GM19240 (cell line): ENCODE measurements at regions not wholly inside any gene's neighbourhood (a gene's known extent, or its start where the extent isn't known, plus 50 kb on each side); places are given as distances from the start of the nearest gene placed in this dataset.

Experiments used
- DNase-seq: peaks from one replicate; pipeline ENCODE4 v3.0.0; 2011; ENCODE audit warnings: low spot score; ENCODE audit not compliant: insufficient read length

DNA sequence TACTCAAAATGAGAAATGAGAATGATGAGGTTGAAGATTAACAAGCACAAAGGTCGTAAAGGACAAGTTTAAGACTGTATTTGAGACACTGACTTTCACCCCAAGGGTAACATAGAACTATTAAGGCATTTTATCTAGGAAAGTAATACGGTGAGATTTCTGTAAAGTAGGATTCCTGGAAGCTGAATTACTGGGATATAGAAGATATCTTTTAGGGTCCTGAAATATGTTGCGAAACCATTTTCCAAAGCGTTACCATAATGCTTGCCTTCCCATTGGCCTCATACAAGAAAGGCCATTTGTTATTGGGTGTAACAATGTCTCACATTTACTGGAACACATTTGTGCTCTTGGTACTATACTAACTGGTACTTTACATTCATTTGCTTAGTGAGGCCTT lies 1185.9 kb upstream of the TENM4 start:
- no peak for DNase-seq

GRCh38 chr11:80625563-80625962 lies 1184.7 kb upstream of the TENM4 start:
- DNase-seq = no peak

GRCh38 chr11:80621871-80622270 lies 1181.0 kb upstream of the TENM4 start:
- no peak for DNase-seq

GRCh38 chr11:80620867-80621266 lies 1180.0 kb upstream of the TENM4 start:
- no peak for DNase-seq

DNA sequence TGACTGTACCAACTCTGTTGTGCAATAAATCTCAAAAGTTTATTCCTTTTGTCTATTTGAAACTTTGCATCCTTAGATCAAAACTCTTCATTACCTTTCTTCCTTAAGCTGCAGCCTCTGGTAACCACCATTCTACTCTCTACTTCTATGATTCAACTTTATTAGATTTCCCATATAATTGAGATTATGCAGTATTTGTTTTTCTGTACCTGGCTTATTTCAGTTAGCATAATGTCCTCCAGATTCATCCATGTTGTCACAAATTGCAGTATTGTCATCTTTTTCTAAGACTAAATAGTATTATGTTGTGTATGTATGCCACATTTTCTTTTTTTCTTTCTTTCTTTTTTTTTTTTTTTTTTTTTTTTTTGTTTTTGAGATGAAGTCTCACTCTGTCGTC lies 1176.3 kb upstream of the TENM4 start:
- DNase-seq = no peak

DNA sequence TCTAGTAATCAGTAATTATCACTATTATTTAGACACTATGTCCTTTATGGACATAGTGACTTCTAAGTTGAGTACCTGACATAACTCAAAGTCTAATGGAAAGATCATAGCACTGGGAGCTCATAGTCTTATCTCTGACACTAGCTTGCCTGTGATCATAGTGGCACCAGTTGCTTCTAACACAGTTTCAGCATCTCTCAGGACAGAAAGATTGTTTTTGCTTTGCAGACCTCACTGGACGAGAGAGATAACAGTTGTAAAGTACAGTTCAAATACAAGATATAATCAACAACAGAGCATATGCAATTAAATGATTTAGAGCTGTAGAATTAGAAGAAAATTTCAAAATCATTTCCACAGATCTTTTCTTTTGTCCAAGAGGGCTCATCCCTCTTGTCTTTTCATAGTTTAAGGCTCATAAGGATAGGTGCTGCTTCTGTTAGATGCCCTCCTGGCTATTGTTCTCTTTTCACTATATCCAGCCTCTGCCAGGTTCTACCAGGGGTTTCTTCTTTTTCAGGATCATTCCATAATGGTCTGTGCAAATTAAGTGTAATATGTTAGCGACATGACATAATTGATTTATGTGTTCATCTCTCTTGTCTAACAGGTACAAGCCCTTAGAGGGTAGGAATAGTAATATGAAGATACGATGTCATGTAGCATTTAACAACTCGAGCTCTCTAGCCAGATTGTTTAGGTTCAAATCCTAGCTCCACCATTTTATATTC lies 1175.4 kb upstream of the TENM4 start:
- DNase-seq = no peak

- DNase-seq = no peak
These were observed 1172.8 kb upstream of the TENM4 start for GRCh38 chr11:80613655-80614054.

DNA sequence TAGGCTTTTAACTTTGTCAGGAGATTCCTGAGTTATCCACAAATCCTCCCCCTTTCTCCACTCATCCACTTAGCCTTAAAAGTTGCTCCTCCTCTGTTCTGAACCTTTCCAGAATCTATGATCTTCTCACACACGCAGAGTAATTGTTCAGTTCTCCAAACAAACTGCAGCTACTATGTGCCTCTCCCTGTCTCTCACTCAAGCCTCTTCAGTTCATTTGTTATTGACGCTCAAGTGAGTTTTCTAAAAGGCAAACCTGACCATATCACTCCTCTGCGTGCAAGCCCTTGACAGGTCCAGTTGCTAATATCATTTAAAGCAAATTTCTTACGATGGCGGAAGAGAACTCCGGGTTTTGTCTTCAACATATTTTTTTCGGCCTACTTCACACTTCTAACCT lies 1169.7 kb upstream of the TENM4 start:
- no peak for DNase-seq

- DNase-seq = no peak
These were observed 1162.6 kb upstream of the TENM4 start for GRCh38 chr11:80603472-80603871.

- no peak for DNase-seq
These were observed 1158.1 kb upstream of the TENM4 start for GRCh38 chr11:80598905-80599304.

DNA sequence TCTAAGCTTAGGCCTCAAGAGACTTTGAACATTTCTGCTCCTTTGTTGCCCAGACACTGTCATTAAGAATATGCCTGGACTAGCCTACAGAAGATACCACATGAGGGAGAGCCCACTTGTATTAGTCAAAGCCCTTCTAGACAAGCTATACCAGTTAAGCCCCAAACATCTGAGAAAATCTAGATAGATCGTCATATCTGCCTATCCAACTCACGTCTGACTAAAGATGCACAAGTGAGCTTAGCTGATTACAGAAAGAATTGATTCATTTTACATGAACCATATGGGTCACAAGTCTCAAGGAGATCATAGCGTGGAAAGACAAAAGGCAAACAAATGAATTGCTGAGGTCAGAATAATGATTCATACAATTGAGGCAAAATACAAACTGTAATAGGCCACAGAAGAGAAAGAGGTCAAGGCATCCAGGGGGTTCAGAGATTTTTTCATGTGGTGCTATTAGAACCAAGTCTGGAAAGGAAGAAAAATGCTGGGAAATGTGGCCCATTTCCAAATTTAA lies 1155.5 kb upstream of the TENM4 start:
- no peak for DNase-seq

GRCh38 chr11:80595011-80595410 lies 1154.2 kb upstream of the TENM4 start:
- DNase-seq = no peak

GRCh38 chr11:80593648-80594374 lies 1153.0 kb upstream of the TENM4 start:
- DNase-seq = no peak

DNA sequence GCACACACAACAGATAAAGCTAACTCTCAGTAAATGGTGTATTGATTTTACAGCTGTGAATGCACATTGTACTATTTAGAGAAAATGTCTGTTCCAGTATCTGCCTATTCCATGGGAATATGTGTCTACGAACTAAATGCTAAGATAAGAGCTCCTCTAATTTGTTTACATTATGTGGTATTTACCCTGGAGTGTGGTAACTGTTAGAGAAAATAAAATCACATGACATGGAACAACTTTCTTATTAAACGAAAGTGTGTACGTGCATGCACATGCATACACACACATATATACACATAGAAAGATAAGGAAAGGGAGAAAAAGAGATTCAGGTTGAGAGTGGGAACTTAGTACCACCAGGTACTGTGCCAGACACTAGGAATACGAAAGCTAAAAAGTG lies 1151.7 kb upstream of the TENM4 start:
- DNase-seq = no peak

DNA sequence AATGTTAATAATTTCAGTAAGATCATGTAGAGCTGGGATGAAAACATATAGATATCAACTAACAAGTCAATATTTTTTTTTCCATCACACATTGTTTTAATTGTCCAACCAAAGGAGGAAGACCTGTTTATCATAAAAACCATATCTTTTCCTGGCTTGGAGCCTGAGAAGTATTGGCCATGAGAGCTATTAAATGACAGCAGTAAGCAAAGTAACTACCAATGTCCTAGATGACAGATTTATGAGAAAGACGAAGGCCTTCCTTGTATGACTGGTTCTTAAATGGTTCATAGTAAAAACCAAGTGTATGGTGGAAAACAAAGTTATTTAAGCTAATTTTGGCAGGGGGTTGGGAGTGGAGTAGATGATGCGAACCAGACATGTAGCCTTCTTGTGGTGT lies 1147.1 kb upstream of the TENM4 start:
- DNase-seq = no peak

GRCh38 chr11:80586464-80586863 lies 1145.6 kb upstream of the TENM4 start:
- DNase-seq = no peak

GRCh38 chr11:80584661-80585060 lies 1143.8 kb upstream of the TENM4 start:
- no peak for DNase-seq

DNA sequence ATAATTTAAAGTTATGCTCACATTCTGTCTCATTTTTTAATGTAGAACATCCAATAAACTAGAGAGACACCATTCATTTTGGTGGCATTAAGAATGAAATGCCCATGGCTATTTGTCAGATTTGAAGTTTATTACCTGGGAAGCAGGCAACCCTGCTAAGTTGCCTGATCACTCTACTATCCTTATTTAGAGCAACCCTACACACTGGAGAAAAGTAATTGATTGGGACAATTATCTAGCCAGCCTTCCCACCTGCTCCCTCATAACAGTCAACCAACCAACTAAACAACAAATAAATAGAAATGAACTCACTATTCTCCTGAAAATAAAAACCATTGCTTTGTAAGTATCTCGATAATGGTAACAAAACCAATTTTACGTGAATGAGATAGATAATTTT lies 1129.0 kb upstream of the TENM4 start:
- DNase-seq = no peak

- no peak for DNase-seq
These were observed 1124.4 kb upstream of the TENM4 start for GRCh38 chr11:80565231-80565630.

DNA sequence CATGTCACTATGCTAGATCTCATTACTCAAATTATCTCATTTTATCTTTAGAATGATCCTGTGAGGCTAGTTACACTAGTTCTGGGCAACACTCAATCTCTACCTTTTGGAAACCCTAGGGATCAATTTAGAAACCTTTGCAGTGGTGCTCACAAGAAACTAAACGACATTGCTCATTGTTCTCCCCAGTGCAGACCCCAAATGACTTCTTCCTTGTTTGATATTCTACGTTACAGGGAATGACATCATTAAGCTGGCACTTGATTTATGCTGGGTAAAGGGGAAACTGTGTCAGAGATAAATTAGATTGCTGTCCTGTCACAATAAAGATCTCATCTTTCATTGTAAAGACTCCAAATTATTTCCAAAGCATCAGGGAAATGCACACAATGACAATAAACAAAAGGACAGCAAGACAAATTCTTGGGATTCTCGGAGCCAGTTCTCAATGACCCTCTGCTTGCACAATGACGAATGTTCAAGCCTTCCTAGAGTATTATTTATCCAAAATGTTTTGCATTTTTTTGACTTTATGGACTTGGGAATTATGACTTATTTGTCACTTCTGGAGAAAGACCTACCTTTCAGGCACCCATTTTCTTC lies 1121.8 kb upstream of the TENM4 start:
- no peak for DNase-seq

GRCh38 chr11:80559942-80560341 lies 1119.1 kb upstream of the TENM4 start:
- DNase-seq = no peak

DNA sequence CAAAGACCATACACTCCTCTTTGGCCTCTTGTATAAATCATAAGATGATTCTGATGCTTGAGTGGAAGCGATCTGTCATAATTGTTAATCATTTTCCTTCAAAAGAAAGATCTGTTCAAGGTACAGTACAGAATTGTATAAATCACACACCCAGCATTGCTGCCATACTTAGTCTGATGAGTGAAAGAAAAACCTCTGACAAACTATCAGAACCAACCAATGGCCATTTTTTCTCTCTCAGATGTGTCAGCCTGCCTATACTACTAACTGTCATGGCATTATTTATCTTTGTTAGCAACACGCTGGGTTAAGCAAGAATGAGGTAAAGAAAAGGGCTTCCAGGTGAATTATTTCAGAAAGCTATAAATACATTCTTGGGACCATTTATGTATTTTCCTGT lies 1112.7 kb upstream of the TENM4 start:
- no peak for DNase-seq
